GM19455 (cell line): ENCODE measurements at regions not wholly inside any gene's neighbourhood (a gene's known extent, or its start where the extent isn't known, plus 50 kb on each side); places are given as distances from the start of the nearest gene placed in this dataset.

Source experiments
- ATAC-seq: cut with Tn5 transposase; IDR thresholded peaks from one replicate; pipeline ENCODE4 v1.9.1; 2021; ENCODE audit not compliant: unreplicated experiment

- ATAC-seq = no peak
These were observed 400.1 kb downstream of the TMEM135 start for GRCh38 chr11:87437844-87438223.

GRCh38 chr11:87437133-87437843 lies 399.6 kb downstream of the TMEM135 start:
- no peak for ATAC-seq

GRCh38 chr11:87432022-87432421 lies 394.3 kb downstream of the TMEM135 start:
- ATAC-seq = no peak

- no peak for ATAC-seq
These were observed 393.7 kb downstream of the TMEM135 start for GRCh38 chr11:87431392-87431791.

GRCh38 chr11:87430821-87431220 lies 393.1 kb downstream of the TMEM135 start:
- ATAC-seq = no peak

- no peak for ATAC-seq
These were observed 392.3 kb downstream of the TMEM135 start for GRCh38 chr11:87429996-87430395.

GRCh38 chr11:87428266-87428665 lies 390.5 kb downstream of the TMEM135 start:
- no peak for ATAC-seq

- no peak for ATAC-seq
These were observed 388.2 kb downstream of the TMEM135 start for GRCh38 chr11:87425943-87426342.

GRCh38 chr11:87425391-87425790 lies 387.7 kb downstream of the TMEM135 start:
- no peak for ATAC-seq

- no peak for ATAC-seq
These were observed 385.4 kb downstream of the TMEM135 start for GRCh38 chr11:87423161-87423560.

GRCh38 chr11:87422566-87422965 lies 384.8 kb downstream of the TMEM135 start:
- no peak for ATAC-seq

GRCh38 chr11:87421422-87421821 lies 383.7 kb downstream of the TMEM135 start:
- peak; percentile 79 for ATAC-seq

- no peak for ATAC-seq
These were observed 380.2 kb downstream of the TMEM135 start for GRCh38 chr11:87417951-87418350.

- no peak for ATAC-seq
These were observed 368.1 kb downstream of the TMEM135 start for GRCh38 chr11:87405843-87406242.

GRCh38 chr11:87405356-87405755 lies 367.6 kb downstream of the TMEM135 start:
- ATAC-seq = no peak

GRCh38 chr11:87401653-87402052 lies 363.9 kb downstream of the TMEM135 start:
- no peak for ATAC-seq

GRCh38 chr11:87399341-87399740 lies 361.6 kb downstream of the TMEM135 start:
- ATAC-seq = no peak

GRCh38 chr11:87398931-87399330 lies 361.2 kb downstream of the TMEM135 start:
- ATAC-seq = no peak

- ATAC-seq = no peak
These were observed 359.5 kb downstream of the TMEM135 start for GRCh38 chr11:87397011-87397865.

GRCh38 chr11:87394924-87395323 lies 357.2 kb downstream of the TMEM135 start:
- no peak for ATAC-seq

GRCh38 chr11:87392665-87393064 lies 354.9 kb downstream of the TMEM135 start:
- ATAC-seq = no peak

GRCh38 chr11:87391496-87391895 lies 353.8 kb downstream of the TMEM135 start:
- ATAC-seq = no peak
